Right cardiac atrium (tissue), 5 donors: ENCODE measurements at regions not wholly inside any gene's neighbourhood (a gene's known extent, or its start where the extent isn't known, plus 50 kb on each side); places are given as distances from the start of the nearest gene placed in this dataset.
"Not testable (repeated sequence)": the region's sequence is repeated elsewhere in the genome, so short reads cannot be mapped to it uniquely, and the experiment has no call there.

ENCODE experiments used
- ATAC-seq, 2 donors: fragments of 200-7000 bp; cut with Tn5 transposase; one replicate each; pipeline versions ENCODE4 v1.8.0 to v1.9.1; 2020; ENCODE audit warnings: moderate library complexity in 2 of 2, mild to moderate bottlenecking in 1 of 2
- DNase-seq, 3 donors: peaks; one replicate each; pipeline ENCODE4 v3.0.0-alpha.2; 2020
- H3K27ac ChIP-seq: one replicate; pipeline ENCODE4 v1.5.1; 2013; ENCODE audit warnings: mild to moderate bottlenecking, low read length, control low read depth, moderate library complexity
- H3K27me3 ChIP-seq: one replicate; pipeline ENCODE4 v1.6.1; 2013; ENCODE audit not compliant: control insufficient read depth, insufficient read depth
- H3K4me1 ChIP-seq: one replicate; pipeline ENCODE4 v1.6.1; 2013; ENCODE audit warnings: low read length; ENCODE audit not compliant: control insufficient read depth, insufficient read depth
- H3K4me3 ChIP-seq: one replicate; pipeline ENCODE4 v1.5.1; 2013; ENCODE audit warnings: low read length, control low read depth
- H3K9me3 ChIP-seq: one replicate; pipeline ENCODE4 v1.6.1; 2013; ENCODE audit warnings: low read length; ENCODE audit not compliant: control insufficient read depth
- WGBS: extraction: QIAGEN DNeasy Blood & Tissue Kit; methylation state at CpG from one replicate; pipeline ENCODE4 v1.1.7; 2013; 5-methylcytosine and 5-hydroxymethylcytosine counted together
- intact Hi-C, 4 donors: fragments of 100-400 bp; cut with DNase I; formaldehyde crosslinking; loops; one replicate each; pipeline versions ENCODE4 v1.11.0 to v1.14.0; 2022 to 2023
- donor health status: healthy with polysubstance abuse.
- donor health status: DM: no; HTN: yes; CAD: no.
- donor health status: DM: no; HTN: no; CAD: no.
- donor health status: DM: no; HTN: yes; CAD: no; lungs with severe emphysema.
- donor health status: DM: yes; HTN: yes; CAD: no.

- Histone ChIP-seq H3K4me3 (no peak overlapping the region), H3K9me3 (no peaks in the 10 kb centered on the region), H3K27me3 (no peaks in the 10 kb centered on the region), H3K4me1 (no peaks in the 10 kb centered on the region), H3K27ac (no peak overlapping the region)
- DNase-seq (no peak), ATAC-seq (no peak)
- WGBS = 54% methylated on average over 2 of the region's 2 CpGs
- intact Hi-C loops = no loop called here
Observed at GRCh38 chr15:19974998-19975397, 566.6 kb downstream of the GOLGA6L6 start.

- Histone ChIP-seq H3K4me1 (no peaks in the 10 kb centered on the region), H3K4me3 (no peak overlapping the region), H3K9me3 (no peaks in the 10 kb centered on the region), H3K27ac (no peak overlapping the region), H3K27me3 (no peaks in the 10 kb centered on the region)
- DNase-seq (no peak), ATAC-seq (no peak)
- intact Hi-C loops = no loop called here
- WGBS = 22% methylated on average over 7 of the region's 7 CpGs
Observed at GRCh38 chr15:19973718-19974117, 567.9 kb downstream of the GOLGA6L6 start.

GRCh38 chr15:19972582-19972981 lies 569.0 kb downstream of the GOLGA6L6 start:
- H3K27me3 ChIP-seq, H3K27ac ChIP-seq, H3K4me3 ChIP-seq, H3K4me1 ChIP-seq, DNase-seq, H3K9me3 ChIP-seq, intact Hi-C loops, ATAC-seq: not testable (repeated sequence)
- 72% methylated on average over 4 of the region's 4 CpGs for WGBS

GRCh38 chr15:19965574-19965973 lies 576.0 kb downstream of the GOLGA6L6 start:
- H3K27ac ChIP-seq, H3K4me3 ChIP-seq, intact Hi-C loops, H3K9me3 ChIP-seq, ATAC-seq, H3K4me1 ChIP-seq, DNase-seq, H3K27me3 ChIP-seq: not testable (repeated sequence)

GRCh38 chr15:19964480-19964879 lies 577.1 kb downstream of the GOLGA6L6 start:
- WGBS = 53% methylated on average over 1 of the region's 1 CpG
- DNase-seq, H3K9me3 ChIP-seq, H3K27me3 ChIP-seq, H3K27ac ChIP-seq, intact Hi-C loops, ATAC-seq, H3K4me1 ChIP-seq, H3K4me3 ChIP-seq: not testable (repeated sequence)

- Histone ChIP-seq H3K27ac (no peak overlapping the region), H3K4me1 (no peaks in the 10 kb centered on the region), H3K9me3 (no peaks in the 10 kb centered on the region), H3K27me3 (no peaks in the 10 kb centered on the region), H3K4me3 (no peak overlapping the region)
- DNase-seq (no peak), ATAC-seq (no peak)
- WGBS = 74% methylated on average over 4 of the region's 4 CpGs
- intact Hi-C loops = no loop called here
Observed at GRCh38 chr15:19956124-19956796, 585.3 kb downstream of the GOLGA6L6 start.

- Histone ChIP-seq H3K4me3 (no peak overlapping the region), H3K4me1 (no peaks in the 10 kb centered on the region), H3K9me3 (no peaks in the 10 kb centered on the region), H3K27ac (no peak overlapping the region), H3K27me3 (no peaks in the 10 kb centered on the region)
- intact Hi-C loops = no loop called here
- 45% methylated on average over 70 of the region's 70 CpGs for WGBS
- ATAC-seq = no peak
- peak in 1 of 3 donors; percentile 26 for DNase-seq
Observed at GRCh38 chr15:19944261-19944888, 597.2 kb downstream of the GOLGA6L6 start.

GRCh38 chr15:19943515-19943914 lies 598.1 kb downstream of the GOLGA6L6 start:
- Histone ChIP-seq H3K9me3 (no peaks in the 10 kb centered on the region), H3K27ac (no peak overlapping the region), H3K4me1 (no peaks in the 10 kb centered on the region), H3K4me3 (no peak overlapping the region), H3K27me3 (no peaks in the 10 kb centered on the region)
- DNase-seq (no peak), ATAC-seq (no peak)
- intact Hi-C loops = no loop called here
- 38% methylated on average over 49 of the region's 51 CpGs for WGBS

GRCh38 chr15:19903281-19903680 lies 638.3 kb downstream of the GOLGA6L6 start:
- H3K27me3 ChIP-seq, intact Hi-C loops, H3K9me3 ChIP-seq, H3K27ac ChIP-seq, ATAC-seq, DNase-seq, H3K4me3 ChIP-seq, H3K4me1 ChIP-seq: not testable (repeated sequence)
- 29% methylated on average over 1 of the region's 1 CpG for WGBS

- DNase-seq, intact Hi-C loops, ATAC-seq, H3K4me1 ChIP-seq, H3K27ac ChIP-seq, H3K27me3 ChIP-seq, H3K9me3 ChIP-seq, H3K4me3 ChIP-seq: not testable (repeated sequence)
- WGBS = 52% methylated on average over 1 of the region's 1 CpG
Observed at GRCh38 chr15:19902388-19902787, 639.2 kb downstream of the GOLGA6L6 start.

GRCh38 chr15:19901414-19901813 lies 640.2 kb downstream of the GOLGA6L6 start:
- not testable (repeated sequence) for ATAC-seq
- WGBS = 59% methylated on average over 4 of the region's 4 CpGs

More at GRCh38 chr15:19901414-19901813, 640.2 kb downstream of the GOLGA6L6 start:
- H3K4me1 ChIP-seq, H3K9me3 ChIP-seq, intact Hi-C loops, DNase-seq, H3K4me3 ChIP-seq, H3K27me3 ChIP-seq, H3K27ac ChIP-seq: not testable (repeated sequence)
